H9 (cell line): ENCODE measurements at regions not wholly inside any gene's neighbourhood (a gene's known extent, or its start where the extent isn't known, plus 50 kb on each side); places are given as distances from the start of the nearest gene placed in this dataset.

Experiments
- DNase-seq: peaks from one replicate; pipeline ENCODE4 v3.0.0-alpha.2; 2017
- H2AFZ ChIP-seq: one replicate; pipeline ENCODE4 v1.6.1; 2013; ENCODE audit warnings: mild to moderate bottlenecking, low read length, control low read depth, moderate library complexity
- H2AK5ac ChIP-seq: 2 replicates; pipeline ENCODE4 v1.6.1; 2013; ENCODE audit warnings: low read length, control low read depth, mixed read lengths; ENCODE audit not compliant: insufficient read length
- H2BK120ac ChIP-seq: one replicate; pipeline ENCODE4 v1.6.1; 2013; ENCODE audit warnings: low read depth, mild to moderate bottlenecking, low read length, control low read depth, inconsistent platforms; ENCODE audit not compliant: poor library complexity, severe bottlenecking
- H2BK12ac ChIP-seq: 2 replicates; pipeline ENCODE4 v1.6.1; 2013; ENCODE audit warnings: low read length, control low read depth, mixed read lengths, low read depth; ENCODE audit not compliant: insufficient read length
- H2BK15ac ChIP-seq: 2 replicates; pipeline ENCODE4 v1.6.1; 2013; ENCODE audit warnings: low read depth, low read length, control low read depth
- H2BK20ac ChIP-seq: one replicate; pipeline ENCODE4 v1.6.1; 2013; ENCODE audit warnings: low read depth, mild to moderate bottlenecking, low read length, control low read depth, inconsistent platforms; ENCODE audit not compliant: poor library complexity, severe bottlenecking
- H2BK5ac ChIP-seq: 2 replicates; pipeline ENCODE4 v1.6.1; 2013; ENCODE audit warnings: low read length, control low read depth, mixed read lengths; ENCODE audit not compliant: insufficient read length
- H3K14ac ChIP-seq: 2 replicates; pipeline ENCODE4 v1.6.1; 2013; ENCODE audit warnings: low read length, control low read depth; ENCODE audit not compliant: insufficient read depth
- H3K18ac ChIP-seq: 2 replicates; pipeline ENCODE4 v1.6.1; 2013; ENCODE audit warnings: low read depth, mild to moderate bottlenecking, mixed read lengths, low read length, control low read depth; ENCODE audit not compliant: insufficient read length
- H3K23ac ChIP-seq: 2 replicates; pipeline ENCODE4 v1.6.1; 2013; ENCODE audit warnings: low read length, control low read depth, mixed read lengths, low read depth; ENCODE audit not compliant: insufficient read length
- H3K23me2 ChIP-seq: 2 replicates; pipeline ENCODE4 v1.6.1; 2013; ENCODE audit warnings: low read depth, mild to moderate bottlenecking, mixed read lengths, low read length, control low read depth; ENCODE audit not compliant: insufficient read length, poor library complexity, severe bottlenecking
- H3K27ac ChIP-seq: 2 replicates; pipeline ENCODE4 v1.5.1; 2013; ENCODE audit warnings: low read length, control low read depth, mixed read lengths, low read depth; ENCODE audit not compliant: insufficient read length
- H3K27me3 ChIP-seq: 2 replicates; pipeline ENCODE4 v1.6.1; 2013; ENCODE audit warnings: low read length, control low read depth, inconsistent platforms; ENCODE audit not compliant: insufficient read depth
- H3K4ac ChIP-seq: 2 replicates; pipeline ENCODE4 v1.6.1; 2013; ENCODE audit warnings: low read depth, mild to moderate bottlenecking, control low read depth, inconsistent platforms, low read length, moderate library complexity
- H3K4me1 ChIP-seq: 2 replicates; pipeline ENCODE4 v1.6.1; 2013; ENCODE audit warnings: low read length, control low read depth, inconsistent platforms; ENCODE audit not compliant: insufficient read depth
- H3K4me2 ChIP-seq: 2 replicates; pipeline ENCODE4 v1.6.1; 2013; ENCODE audit warnings: low read length, control low read depth, mixed read lengths; ENCODE audit not compliant: insufficient read length, insufficient read depth
- H3K56ac ChIP-seq: 2 replicates; pipeline ENCODE4 v1.6.1; 2013; ENCODE audit warnings: low read depth, mild to moderate bottlenecking, mixed read lengths, low read length, control low read depth; ENCODE audit not compliant: insufficient read length
- H3K79me1 ChIP-seq: 2 replicates; pipeline ENCODE4 v1.6.1; 2013; ENCODE audit warnings: low read depth, mild to moderate bottlenecking, moderate library complexity, low read length, control low read depth, inconsistent platforms; ENCODE audit not compliant: insufficient read depth, poor library complexity, severe bottlenecking
- H3K79me2 ChIP-seq: 2 replicates; pipeline ENCODE4 v1.6.1; 2013; ENCODE audit warnings: low read length, control low read depth, inconsistent platforms; ENCODE audit not compliant: insufficient read depth
- H3K9ac ChIP-seq: 2 replicates; pipeline ENCODE4 v1.6.1; 2013; ENCODE audit warnings: low read length, control low read depth, mixed read lengths; ENCODE audit not compliant: insufficient read length; ENCODE audit errors: extremely low read depth
- H3K9me3 ChIP-seq: one replicate; pipeline ENCODE4 v1.6.1; 2013; ENCODE audit warnings: low read depth, low read length, inconsistent platforms; ENCODE audit not compliant: control insufficient read depth
- H3T11ph ChIP-seq: one replicate; pipeline ENCODE4 v1.6.1; 2013; ENCODE audit warnings: mild to moderate bottlenecking, low read length, control low read depth, inconsistent platforms
- H4K20me1 ChIP-seq: one replicate; pipeline ENCODE4 v1.6.1; 2013; ENCODE audit not compliant: control insufficient read depth, insufficient read length, insufficient read depth
- H4K5ac ChIP-seq: 2 replicates; pipeline ENCODE4 v1.6.1; 2013; ENCODE audit warnings: low read depth, mild to moderate bottlenecking, mixed read lengths, low read length, control low read depth; ENCODE audit not compliant: insufficient read length
- H4K8ac ChIP-seq: replicated peaks from 2 replicates; pipeline ENCODE4 v1.6.1; 2013; ENCODE audit warnings: low read length, control low read depth, mixed read lengths, low read depth; ENCODE audit not compliant: insufficient read length
- H4K91ac ChIP-seq: 2 replicates; pipeline ENCODE4 v1.6.1; 2013; ENCODE audit warnings: low read depth, mild to moderate bottlenecking, moderate library complexity, mixed read lengths, low read length, control low read depth; ENCODE audit not compliant: insufficient read length
- H3K27ac Mint-ChIP-seq, 3 experiments: 2 replicates in 2 of 3; 3 replicates in 1 of 3; pipeline ENCODE4 v1.8.0; 2020 to 2021; ENCODE audit warnings: mixed read lengths in 3 of 3, mild to moderate bottlenecking in 1 of 3, moderate library complexity in 1 of 3
- H3K27me3 Mint-ChIP-seq: 2 replicates; pipeline ENCODE4 v1.8.0; 2021; ENCODE audit warnings: low read depth, mild to moderate bottlenecking, moderate library complexity, mixed read lengths
- H3K36me3 Mint-ChIP-seq, 3 experiments: 2 replicates in 2 of 3; 3 replicates in 1 of 3; pipeline ENCODE4 v1.8.0; 2020 to 2021; ENCODE audit warnings: low read depth in 3 of 3, mixed read lengths in 3 of 3; ENCODE audit not compliant: insufficient read depth in 1 of 3
- H3K4me1 Mint-ChIP-seq, 2 experiments: 2 replicates each; pipeline ENCODE4 v1.8.0; 2020; ENCODE audit warnings: mixed read lengths in 2 of 2
- H3K4me3 Mint-ChIP-seq, 2 experiments: 2 replicates in 1 of 2; 3 replicates in 1 of 2; pipeline ENCODE4 v1.8.0; 2020 to 2021; ENCODE audit warnings: mild to moderate bottlenecking in 2 of 2, mixed read lengths in 2 of 2, moderate library complexity in 1 of 2
- H3K9me3 Mint-ChIP-seq, 2 experiments: 2 replicates in 1 of 2; 3 replicates in 1 of 2; pipeline ENCODE4 v1.8.0; 2020; ENCODE audit warnings: mild to moderate bottlenecking in 2 of 2, mixed read lengths in 2 of 2, moderate library complexity in 1 of 2
- WGBS: extraction: QIAGEN DNeasy Blood & Tissue Kit; methylation state at CpG from one replicate; pipeline ENCODE4 v1.1.7; 2013; ENCODE audit warnings: missing lambda C conversion rate, low lambda C conversion rate, mixed read lengths; ENCODE audit not compliant: insufficient read length; ENCODE audit errors: extremely low coverage; 5-methylcytosine and 5-hydroxymethylcytosine counted together
- TF ChIP-seq, protein P1 (sequence below): fragments of 200-600 bp; sonication (generic); conservative IDR thresholded peaks from 3 replicates; pipeline ENCODE4 v1.8.0; 2021; ENCODE audit warnings: antibody characterized with exemption, mild to moderate bottlenecking

DNA sequence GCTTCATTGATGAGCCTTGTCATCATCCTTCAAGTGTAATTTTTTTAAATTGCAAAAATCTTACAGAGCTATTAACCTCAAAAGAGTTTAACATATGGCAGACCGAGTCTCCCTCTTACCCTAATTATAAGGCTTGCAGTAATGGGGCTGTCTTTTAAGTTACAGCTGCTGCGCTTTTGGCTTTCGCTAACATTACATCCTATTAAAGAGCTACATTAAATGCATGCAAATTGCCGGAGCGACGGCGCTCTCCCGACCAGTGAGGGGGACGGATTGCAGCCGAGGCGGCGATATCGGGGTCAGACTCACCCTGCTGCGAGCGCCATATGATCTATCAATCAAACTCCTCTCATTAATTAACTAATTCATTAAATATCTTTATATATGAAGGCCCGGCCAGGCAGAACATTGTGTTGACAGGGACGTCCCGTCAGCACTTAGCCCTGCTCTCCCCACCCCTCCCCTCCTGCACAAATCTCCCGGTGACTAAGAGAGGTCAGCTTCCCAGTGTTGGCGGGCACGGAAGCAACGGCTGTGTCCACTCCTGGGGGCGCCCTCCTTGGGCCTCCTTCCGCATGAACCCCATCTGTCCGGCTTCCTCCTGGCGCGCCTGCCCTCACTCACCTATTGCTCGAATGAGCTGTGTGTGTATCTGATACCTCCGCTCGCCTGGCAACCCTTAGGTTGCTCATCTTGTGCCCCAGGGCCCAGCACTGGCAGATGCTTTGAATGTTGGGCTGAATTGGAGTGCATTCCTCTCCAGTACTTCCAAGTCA, 156.0 kb upstream of the CADM1 start:
- H3K9ac ChIP-seq = no peak overlapping the region
- H4K20me1 ChIP-seq = no peaks in the 10 kb centered on the region
- no peaks in the 10 kb centered on the region for H3K36me3 Mint-ChIP-seq
- H3K9me3 ChIP-seq = no peaks in the 10 kb centered on the region
- H4K5ac ChIP-seq = no peak overlapping the region
- H3K4me1 ChIP-seq = no peaks in the 10 kb centered on the region
- no peak overlapping the region for H3K27ac ChIP-seq
- H2BK120ac ChIP-seq = no peak overlapping the region
- no peak overlapping the region for H3K14ac ChIP-seq
- H2BK20ac ChIP-seq = no peak overlapping the region
- no peaks in the 10 kb centered on the region for H3K79me2 ChIP-seq
- H3T11ph ChIP-seq = no peak overlapping the region
- WGBS = no CpG with 5 or more reads among the region's 30 CpGs
- peaks cover 92% of the 10 kb centered on the region for H3K27me3 Mint-ChIP-seq
- peak; percentile 34 for DNase-seq
- H3K23ac ChIP-seq = no peak overlapping the region
- no peak overlapping the region for H2AK5ac ChIP-seq
- TF ChIP-seq, protein P1, sequence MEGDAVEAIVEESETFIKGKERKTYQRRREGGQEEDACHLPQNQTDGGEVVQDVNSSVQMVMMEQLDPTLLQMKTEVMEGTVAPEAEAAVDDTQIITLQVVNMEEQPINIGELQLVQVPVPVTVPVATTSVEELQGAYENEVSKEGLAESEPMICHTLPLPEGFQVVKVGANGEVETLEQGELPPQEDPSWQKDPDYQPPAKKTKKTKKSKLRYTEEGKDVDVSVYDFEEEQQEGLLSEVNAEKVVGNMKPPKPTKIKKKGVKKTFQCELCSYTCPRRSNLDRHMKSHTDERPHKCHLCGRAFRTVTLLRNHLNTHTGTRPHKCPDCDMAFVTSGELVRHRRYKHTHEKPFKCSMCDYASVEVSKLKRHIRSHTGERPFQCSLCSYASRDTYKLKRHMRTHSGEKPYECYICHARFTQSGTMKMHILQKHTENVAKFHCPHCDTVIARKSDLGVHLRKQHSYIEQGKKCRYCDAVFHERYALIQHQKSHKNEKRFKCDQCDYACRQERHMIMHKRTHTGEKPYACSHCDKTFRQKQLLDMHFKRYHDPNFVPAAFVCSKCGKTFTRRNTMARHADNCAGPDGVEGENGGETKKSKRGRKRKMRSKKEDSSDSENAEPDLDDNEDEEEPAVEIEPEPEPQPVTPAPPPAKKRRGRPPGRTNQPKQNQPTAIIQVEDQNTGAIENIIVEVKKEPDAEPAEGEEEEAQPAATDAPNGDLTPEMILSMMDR = no peak
- no peak overlapping the region for H2BK15ac ChIP-seq
- peak overlapping the region; percentile 67 to 85 for H3K4me3 Mint-ChIP-seq
- H2BK12ac ChIP-seq = no peak overlapping the region
- H2BK5ac ChIP-seq = no peak overlapping the region
- H3K27me3 ChIP-seq = peaks cover 21% of the 10 kb centered on the region; the same call in 1 of the 2 replicates
- no peak overlapping the region for H3K4ac ChIP-seq
- H4K91ac ChIP-seq = no peak overlapping the region
- no peak overlapping the region for H4K8ac ChIP-seq
- H3K4me1 Mint-ChIP-seq = peaks cover 25 to 26% of the 10 kb centered on the region in 2 experiments
- H3K27ac Mint-ChIP-seq = no peak overlapping the region
- H3K56ac ChIP-seq = no peak overlapping the region
- H3K23me2 ChIP-seq = peaks cover 12% of the 10 kb centered on the region
- H3K18ac ChIP-seq = no peak overlapping the region
- no peaks in the 10 kb centered on the region for H3K79me1 ChIP-seq
- H3K4me2 ChIP-seq = peak overlapping the region; percentile 79
- no peaks in the 10 kb centered on the region for H3K9me3 Mint-ChIP-seq
- H2AFZ ChIP-seq = no peak overlapping the region
